SK-N-SH (cell line): ENCODE measurements at regions not wholly inside any gene's neighbourhood (a gene's known extent, or its start where the extent isn't known, plus 50 kb on each side); places are given as distances from the start of the nearest gene placed in this dataset.

Experiments used
- CTCF ChIA-PET: fragments of 300-600, 350-600 bp; formaldehyde crosslinking; extraction: SDS; loops from one replicate; lab custom pipeline; 2021; lab: Yijun Ruan, JAX
- POLR2A ChIA-PET: fragments of 350-600 bp; sonication (Branson Sonifier 250); formaldehyde crosslinking; extraction: SDS; loops from one replicate; lab custom pipeline; 2020; ENCODE audit warnings: antibody characterized with exemption, inconsistent platforms; lab: Yijun Ruan, JAX
- DNase-seq: peaks from one replicate; pipeline ENCODE4 v3.0.0; 2012
- H2AFZ ChIP-seq: fragments of 200-600 bp; sonication (generic); 2 replicates; pipeline ENCODE4 v1.8.1; 2016; ENCODE audit warnings: antibody characterized with exemption, mild to moderate bottlenecking, low read depth
- H3F3A ChIP-seq: fragments of 200-600 bp; sonication (generic); replicated peaks from 2 replicates; pipeline ENCODE3; 2016; ENCODE audit warnings: antibody characterized with exemption, mild to moderate bottlenecking; ENCODE audit not compliant: insufficient read depth
- H3K27ac ChIP-seq, 2 experiments: fragments of 200-500 bp in 1 of 2; fragments of 200-600 bp in 1 of 2; sonication (Bioruptor generic) in 1 of 2; sonication (generic), shearing (Covaris generic) in 1 of 2; 2 replicates each; pipeline versions ENCODE4 v1.5.1 to v1.6.1; 2014 to 2016; ENCODE audit warnings: low read depth in 2 of 2, inconsistent platforms in 1 of 2, low read length in 1 of 2, mild to moderate bottlenecking in 1 of 2, mixed read lengths in 1 of 2
- H3K27me3 ChIP-seq: fragments of 200-600 bp; sonication (generic), shearing (Covaris generic); 2 replicates; pipeline ENCODE4 v1.6.1; 2016; ENCODE audit warnings: mixed run types; ENCODE audit not compliant: insufficient read depth
- H3K36me3 ChIP-seq, 2 experiments: fragments of 200-500 bp in 1 of 2; fragments of 200-600 bp in 1 of 2; sonication (Bioruptor generic) in 1 of 2; sonication (generic) in 1 of 2; replicated peaks in 1 of 2; 2 replicates each; pipeline versions ENCODE3 to v1.5.1; 2014 to 2016; ENCODE audit warnings: low read length in 1 of 2, mild to moderate bottlenecking in 1 of 2; ENCODE audit not compliant: insufficient read depth in 2 of 2, control insufficient read depth in 1 of 2
- H3K4me1 ChIP-seq, 2 experiments: fragments of 200-500 bp in 1 of 2; fragments of 200-600 bp in 1 of 2; sonication (Bioruptor generic) in 1 of 2; sonication (generic), shearing (Covaris generic) in 1 of 2; 2 replicates each; pipeline versions ENCODE4 v1.5.1 to v1.6.1; 2014 to 2016; ENCODE audit warnings: low read depth in 1 of 2, low read length in 1 of 2, mixed run types in 1 of 2; ENCODE audit not compliant: insufficient read depth in 2 of 2, control insufficient read depth in 1 of 2
- H3K4me2 ChIP-seq: fragments of 200-600 bp; sonication (generic), shearing (Covaris generic); 2 replicates; pipeline ENCODE4 v1.6.1; 2017; ENCODE audit warnings: mixed run types
- H3K4me3 ChIP-seq, 2 experiments: fragments of 200-500 bp in 1 of 2; fragments of 200-600 bp in 1 of 2; sonication (Bioruptor generic) in 1 of 2; sonication (generic), shearing (Covaris generic) in 1 of 2; 2 replicates each; pipeline versions ENCODE4 v1.5.1 to v1.8.1; 2014 to 2016; ENCODE audit warnings: low read depth in 2 of 2, inconsistent platforms in 1 of 2, low read length in 1 of 2, mild to moderate bottlenecking in 1 of 2, mixed read lengths in 1 of 2, moderate library complexity in 1 of 2
- H3K79me2 ChIP-seq: fragments of 200-600 bp; sonication (generic); 2 replicates; pipeline ENCODE4 v1.8.1; 2017; ENCODE audit warnings: mild to moderate bottlenecking; ENCODE audit not compliant: insufficient read depth
- H3K9ac ChIP-seq: fragments of 200-600 bp; sonication (generic); 2 replicates; pipeline ENCODE4 v1.6.1; 2017; ENCODE audit warnings: mixed run types
- H3K9me2 ChIP-seq: fragments of 200-600 bp; sonication (generic); 2 replicates; pipeline ENCODE4 v1.6.1; 2017; ENCODE audit warnings: mixed run types
- H3K9me3 ChIP-seq: fragments of 200-600 bp; sonication (generic); 2 replicates; pipeline ENCODE4 v1.6.1; 2017; ENCODE audit warnings: mixed run types, mild to moderate bottlenecking, moderate library complexity
- H4K20me1 ChIP-seq: fragments of 200-600 bp; sonication (generic); 2 replicates; pipeline ENCODE4 v1.6.1; 2017; ENCODE audit warnings: mild to moderate bottlenecking, mixed run types; ENCODE audit not compliant: insufficient read depth
- ELF1 ChIP-seq: IDR thresholded peaks from 2 replicates; pipeline ENCODE4 v1.4.0; 2012
- EP300 ChIP-seq, 2 experiments: IDR thresholded peaks; 2 replicates each; pipeline versions ENCODE4 v1.4.0 to v1.6.1; 2012; ENCODE audit warnings: borderline replicate concordance in 1 of 2, low read depth in 1 of 2, low read length in 1 of 2
- EZH2phosphoT487 ChIP-seq: fragments of 200-600 bp; sonication (generic); IDR thresholded peaks from 2 replicates; pipeline ENCODE4 v1.6.1; 2017; ENCODE audit warnings: low read depth, mixed run types, mild to moderate bottlenecking, antibody characterized with exemption, moderate library complexity, borderline replicate concordance
- FOXJ3 ChIP-seq: sonication (generic); formaldehyde crosslinking; IDR thresholded peaks from 2 replicates; pipeline ENCODE4 v1.5.1; 2020; ENCODE audit warnings: mild to moderate bottlenecking, missing genetic modification reagents
- GATA2 ChIP-seq: sonication (generic); formaldehyde crosslinking; IDR thresholded peaks from 2 replicates; pipeline ENCODE4 v1.5.0; 2020; ENCODE audit warnings: mild to moderate bottlenecking, missing genetic modification reagents
- MAX ChIP-seq: IDR thresholded peaks from 2 replicates; pipeline ENCODE4 v1.4.0; 2012; ENCODE audit warnings: low read depth
- MEF2A ChIP-seq: IDR thresholded peaks from 2 replicates; pipeline ENCODE4 v1.4.0; 2012; ENCODE audit warnings: low read depth, borderline replicate concordance
- NFIC ChIP-seq: IDR thresholded peaks from 2 replicates; pipeline ENCODE4 v1.4.0; 2012; ENCODE audit warnings: borderline replicate concordance
- RAD21 ChIP-seq: IDR thresholded peaks from 2 replicates; pipeline ENCODE4 v1.6.1; 2012; ENCODE audit warnings: mild to moderate bottlenecking, low read length
- RCOR1 ChIP-seq: fragments of 150-350 bp; IDR thresholded peaks from 2 replicates; pipeline ENCODE4 v1.6.1; 2017; ENCODE audit warnings: antibody characterized with exemption, low read length
- RXRA ChIP-seq: IDR thresholded peaks from 2 replicates; pipeline ENCODE4 v1.4.0; 2012; ENCODE audit warnings: low read depth, mild to moderate bottlenecking, borderline replicate concordance
- SIN3A ChIP-seq: IDR thresholded peaks from 2 replicates; pipeline ENCODE4 v1.6.1; 2012; ENCODE audit warnings: low read depth, mild to moderate bottlenecking, low read length, moderate library complexity, borderline replicate concordance
- SMC3 ChIP-seq: IDR thresholded peaks from 2 replicates; pipeline ENCODE4 v1.6.1; 2012; ENCODE audit warnings: low read depth, low read length, improper control_type of control experiment
- TAF1 ChIP-seq: IDR thresholded peaks from 2 replicates; pipeline ENCODE4 v1.6.1; 2012; ENCODE audit warnings: low read depth, mild to moderate bottlenecking, low read length, moderate library complexity, borderline replicate concordance
- TCF12 ChIP-seq: IDR thresholded peaks from 2 replicates; pipeline ENCODE4 v1.4.0; 2012
- TEAD4 ChIP-seq: IDR thresholded peaks from 2 replicates; pipeline ENCODE4 v1.4.0; 2012; ENCODE audit warnings: mild to moderate bottlenecking, borderline replicate concordance; ENCODE audit not compliant: insufficient read depth
- USF1 ChIP-seq: IDR thresholded peaks from 2 replicates; pipeline ENCODE4 v1.4.0; 2012; ENCODE audit warnings: low read depth, borderline replicate concordance
- YY1 ChIP-seq: IDR thresholded peaks from 2 replicates; pipeline ENCODE4 v1.4.0; 2012; ENCODE audit warnings: low read depth, mild to moderate bottlenecking
- ZBTB33 ChIP-seq: IDR thresholded peaks from 2 replicates; pipeline ENCODE4 v1.4.0; 2012; ENCODE audit warnings: low read depth, borderline replicate concordance
- WGBS: methylation state at CpG from one replicate; pipeline ENCODE4 v1.1.6; 2017; ENCODE audit warnings: low lambda C conversion rate; 5-methylcytosine and 5-hydroxymethylcytosine counted together

- no peak for DNase-seq
- TF ChIP-seq SIN3A: no peak
- no peak for TF ChIP-seq MEF2A
- TF ChIP-seq EP300 (IDR thresholded peaks at IDR 0.05; ENCODE audit: borderline replicate concordance in 1 of 2, low read depth in 1 of 2, low read length in 1 of 2): no peak
- no peak for TF ChIP-seq RAD21
- TF ChIP-seq TAF1: no peak
- TF ChIP-seq MAX: no peak
- TF ChIP-seq EZH2phosphoT487: no peak
- no peak for TF ChIP-seq TCF12
- no peak for TF ChIP-seq RXRA
- TF ChIP-seq ZBTB33: no peak
- TF ChIP-seq TEAD4: no peak
- no peak for TF ChIP-seq GATA2 (CRISPR knock-in tag)
- no peak for TF ChIP-seq FOXJ3 (CRISPR knock-in tag)
- no peak for TF ChIP-seq USF1
- TF ChIP-seq ELF1: no peak
- no peak for TF ChIP-seq SMC3
- no peak for TF ChIP-seq RCOR1
- TF ChIP-seq NFIC: no peak
- no peak for TF ChIP-seq YY1
- no peaks in the 10 kb centered on the region for H3K4me1 ChIP-seq
- H3K27me3 ChIP-seq: no peaks in the 10 kb centered on the region
- H3F3A ChIP-seq: peaks cover 6% of the 10 kb centered on the region
- peaks cover 0 to 6% of the 10 kb centered on the region in 2 experiments for H3K36me3 ChIP-seq
- no peak overlapping the region for H3K4me3 ChIP-seq
- no peak overlapping the region for H3K4me2 ChIP-seq
- CTCF ChIA-PET: no interaction called here
- POLR2A ChIA-PET: no interaction called here
- 97% methylated on average over 5 of the region's 7 CpGs for WGBS
- no peak overlapping the region for H3K27ac ChIP-seq
- 0 out of 2 replicates have a peak, but pooled peaks cover under 1% of the 10 kb centered on the region for H3K9me2 ChIP-seq
- no peak overlapping the region for H2AFZ ChIP-seq
- no peaks in the 10 kb centered on the region for H3K79me2 ChIP-seq
- H3K9me3 ChIP-seq: peaks cover 5% of the 10 kb centered on the region; the same call in 1 of the 2 replicates
- H3K9ac ChIP-seq: no peak overlapping the region
- no peaks in the 10 kb centered on the region for H4K20me1 ChIP-seq
Observed at GRCh38 chr12:104828015-104828414, 130.1 kb downstream of the SLC41A2 start.
